PC-9 (cell line): ENCODE measurements at regions not wholly inside any gene's neighbourhood (a gene's known extent, or its start where the extent isn't known, plus 50 kb on each side); places are given as distances from the start of the nearest gene placed in this dataset.

Experiments
- CTCF ChIP-seq: fragments of 200-600 bp; sonication (generic); conservative IDR thresholded peaks from 2 replicates; pipeline ENCODE4 v1.6.1; 2017; ENCODE audit warnings: mixed run types, antibody characterized with exemption, mild to moderate bottlenecking, moderate library complexity
- EZH2 ChIP-seq: fragments of 200-600 bp; sonication (generic); IDR thresholded peaks from 2 replicates; pipeline ENCODE4 v1.8.0; 2017; ENCODE audit warnings: antibody characterized with exemption, low read depth

- TF ChIP-seq CTCF (no peak), EZH2 (no peak)
Observed at GRCh38 chr1:68344208-68344607, 105.5 kb downstream of the RPE65 start.
